HL-60 (cell line): ENCODE measurements at regions not wholly inside any gene's neighbourhood (a gene's known extent, or its start where the extent isn't known, plus 50 kb on each side); places are given as distances from the start of the nearest gene placed in this dataset.
"Not testable (repeated sequence)": the region's sequence is repeated elsewhere in the genome, so short reads cannot be mapped to it uniquely, and the experiment has no call there.

Source experiments
- DNase-seq, 2 experiments: peaks; one replicate each; pipeline ENCODE4 v3.0.0-alpha.2; 2010 to 2020; ENCODE audit warnings: low read depth in 1 of 2, low spot score in 1 of 2
- H3K27ac ChIP-seq: fragments of 250-450 bp; sonication (Bioruptor Pico); replicated peaks from 2 replicates; pipeline ENCODE4 v1.5.1; 2020; ENCODE audit warnings: mild to moderate bottlenecking, moderate library complexity
- H3K27me3 ChIP-seq: fragments of 250-450 bp; sonication (Bioruptor Pico); 2 replicates; pipeline ENCODE4 v1.5.1; 2021; ENCODE audit warnings: mild to moderate bottlenecking, moderate library complexity; ENCODE audit not compliant: insufficient read depth, poor library complexity, severe bottlenecking
- H3K4me3 ChIP-seq: replicated peaks from 2 replicates; pipeline ENCODE4 v1.5.1; 2011; ENCODE audit warnings: mild to moderate bottlenecking, control low read depth, low read length; ENCODE audit not compliant: insufficient read depth
- CTCF ChIP-seq: IDR thresholded peaks from one replicate; pipeline ENCODE4 v1.5.1; 2011; ENCODE audit warnings: low read length, control low read depth, inconsistent platforms; ENCODE audit not compliant: insufficient read depth
- GABPA ChIP-seq: IDR thresholded peaks from 2 replicates; pipeline ENCODE4 v1.6.1; 2012; ENCODE audit warnings: low read depth
- POLR2AphosphoS5 ChIP-seq: IDR thresholded peaks from 2 replicates; pipeline ENCODE4 v1.6.1; 2012; ENCODE audit warnings: low read depth
- SPI1 ChIP-seq: IDR thresholded peaks from 2 replicates; pipeline ENCODE4 v1.6.1; 2012; ENCODE audit warnings: low read depth, mild to moderate bottlenecking, borderline replicate concordance
- TF ChIP-seq, protein P1 (sequence below): IDR thresholded peaks from 2 replicates; pipeline ENCODE4 v1.6.1; 2012; ENCODE audit warnings: low read depth; ENCODE audit not compliant: insufficient replicate concordance

GRCh38 chr2:187655001-187655400, 100.8 kb upstream of the TFPI start:
- H3K4me3 ChIP-seq: no peak overlapping the region
- H3K27ac ChIP-seq: no peak overlapping the region
- peaks cover 2% of the 10 kb centered on the region for H3K27me3 ChIP-seq
- no peak for DNase-seq
- TF ChIP-seq POLR2AphosphoS5: no peak
- no peak for TF ChIP-seq CTCF
- TF ChIP-seq, protein P1, sequence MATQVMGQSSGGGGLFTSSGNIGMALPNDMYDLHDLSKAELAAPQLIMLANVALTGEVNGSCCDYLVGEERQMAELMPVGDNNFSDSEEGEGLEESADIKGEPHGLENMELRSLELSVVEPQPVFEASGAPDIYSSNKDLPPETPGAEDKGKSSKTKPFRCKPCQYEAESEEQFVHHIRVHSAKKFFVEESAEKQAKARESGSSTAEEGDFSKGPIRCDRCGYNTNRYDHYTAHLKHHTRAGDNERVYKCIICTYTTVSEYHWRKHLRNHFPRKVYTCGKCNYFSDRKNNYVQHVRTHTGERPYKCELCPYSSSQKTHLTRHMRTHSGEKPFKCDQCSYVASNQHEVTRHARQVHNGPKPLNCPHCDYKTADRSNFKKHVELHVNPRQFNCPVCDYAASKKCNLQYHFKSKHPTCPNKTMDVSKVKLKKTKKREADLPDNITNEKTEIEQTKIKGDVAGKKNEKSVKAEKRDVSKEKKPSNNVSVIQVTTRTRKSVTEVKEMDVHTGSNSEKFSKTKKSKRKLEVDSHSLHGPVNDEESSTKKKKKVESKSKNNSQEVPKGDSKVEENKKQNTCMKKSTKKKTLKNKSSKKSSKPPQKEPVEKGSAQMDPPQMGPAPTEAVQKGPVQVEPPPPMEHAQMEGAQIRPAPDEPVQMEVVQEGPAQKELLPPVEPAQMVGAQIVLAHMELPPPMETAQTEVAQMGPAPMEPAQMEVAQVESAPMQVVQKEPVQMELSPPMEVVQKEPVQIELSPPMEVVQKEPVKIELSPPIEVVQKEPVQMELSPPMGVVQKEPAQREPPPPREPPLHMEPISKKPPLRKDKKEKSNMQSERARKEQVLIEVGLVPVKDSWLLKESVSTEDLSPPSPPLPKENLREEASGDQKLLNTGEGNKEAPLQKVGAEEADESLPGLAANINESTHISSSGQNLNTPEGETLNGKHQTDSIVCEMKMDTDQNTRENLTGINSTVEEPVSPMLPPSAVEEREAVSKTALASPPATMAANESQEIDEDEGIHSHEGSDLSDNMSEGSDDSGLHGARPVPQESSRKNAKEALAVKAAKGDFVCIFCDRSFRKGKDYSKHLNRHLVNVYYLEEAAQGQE: no peak
- no peak for TF ChIP-seq SPI1
- TF ChIP-seq GABPA: no peak

DNA sequence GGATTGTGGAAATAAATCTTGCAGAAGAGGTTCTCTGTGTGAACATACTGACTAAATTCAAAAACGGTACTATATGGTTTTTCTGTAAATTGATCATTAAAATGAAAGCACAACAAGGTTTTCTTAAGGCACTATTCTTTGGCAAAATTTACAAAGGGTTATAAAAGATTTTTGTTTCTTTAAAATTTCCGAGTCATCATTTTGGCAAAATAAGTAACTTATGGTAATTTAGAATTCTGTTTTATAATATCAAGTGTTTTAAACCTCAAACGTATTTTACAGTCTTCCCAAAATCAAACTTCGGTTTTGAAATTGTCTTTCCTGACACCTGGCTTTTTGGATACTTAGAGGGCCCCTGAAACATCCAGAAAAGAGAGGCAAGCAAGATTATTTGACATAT, 101.9 kb upstream of the TFPI start:
- DNase-seq: no peak
- TF ChIP-seq POLR2AphosphoS5 (no peak), GABPA (no peak)
- Histone ChIP-seq H3K27ac (no peak overlapping the region), H3K4me3 (no peak overlapping the region), H3K27me3 (peaks cover 2% of the 10 kb centered on the region)

DNA sequence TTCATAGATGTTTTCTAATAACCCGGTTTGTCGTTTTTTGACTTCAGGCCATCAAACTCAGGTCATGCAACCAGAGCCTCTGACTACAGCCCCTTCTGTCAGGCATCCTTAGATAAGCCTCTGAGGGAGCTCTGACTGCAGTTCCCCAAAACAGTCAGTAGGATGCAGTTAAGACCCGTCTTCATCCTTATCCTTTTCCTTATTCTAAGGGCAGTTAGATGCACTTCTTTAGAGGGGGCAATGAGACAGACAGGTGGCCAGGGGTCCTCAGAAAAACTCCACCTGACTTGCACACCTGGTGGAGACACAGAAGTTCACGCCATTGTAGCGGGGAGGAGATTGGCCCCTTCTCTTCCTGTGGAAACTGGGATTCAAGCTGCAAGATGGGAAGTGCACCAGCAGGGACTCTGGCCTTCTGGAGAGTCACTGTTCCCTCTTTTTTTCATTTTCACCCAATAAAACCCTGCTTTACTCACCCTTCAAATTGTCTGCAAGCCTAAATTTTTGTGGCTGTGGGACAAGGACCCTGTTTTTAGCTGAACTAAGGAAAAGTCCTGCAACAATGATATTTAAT, 104.8 kb upstream of the TFPI start:
- no peak for TF ChIP-seq GABPA
- 0 out of 2 replicates have a peak, but pooled peaks have one; percentile 33 for TF ChIP-seq SPI1
- H3K4me3 ChIP-seq: no peak overlapping the region
- H3K27ac ChIP-seq: no peak overlapping the region
- H3K27me3 ChIP-seq: peaks cover 2% of the 10 kb centered on the region
- DNase-seq: peak in 1 of 2 experiments; percentile 4

DNA sequence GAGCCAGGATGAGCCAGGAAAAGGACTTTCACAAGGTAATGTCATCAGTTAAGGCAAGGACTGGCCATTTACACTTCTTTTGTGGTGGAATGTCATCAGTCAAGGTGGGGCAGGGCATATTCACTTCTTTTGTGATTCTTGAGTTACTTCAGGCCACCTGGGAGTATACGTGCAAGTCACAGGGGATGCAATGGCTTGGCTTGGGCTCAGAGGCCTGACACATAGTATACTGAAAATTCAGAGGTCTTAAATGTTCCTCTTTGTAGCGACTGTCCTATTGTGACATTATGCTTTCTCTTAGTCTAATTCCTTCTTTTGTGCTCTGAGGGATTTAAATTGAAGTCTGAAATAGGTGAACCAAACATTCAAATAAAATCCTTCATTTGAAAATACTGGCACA, 121.8 kb upstream of the TFPI start:
- DNase-seq, H3K4me3 ChIP-seq, H3K27me3 ChIP-seq, H3K27ac ChIP-seq: not testable (repeated sequence)

- Histone ChIP-seq H3K27me3 (no peaks in the 10 kb centered on the region), H3K27ac (no peak overlapping the region), H3K4me3 (no peak overlapping the region)
- no peak for DNase-seq
- TF ChIP-seq SPI1: no peak
- no peak for TF ChIP-seq GABPA
Observed at GRCh38 chr2:187679454-187679853, 125.2 kb upstream of the TFPI start.

DNA sequence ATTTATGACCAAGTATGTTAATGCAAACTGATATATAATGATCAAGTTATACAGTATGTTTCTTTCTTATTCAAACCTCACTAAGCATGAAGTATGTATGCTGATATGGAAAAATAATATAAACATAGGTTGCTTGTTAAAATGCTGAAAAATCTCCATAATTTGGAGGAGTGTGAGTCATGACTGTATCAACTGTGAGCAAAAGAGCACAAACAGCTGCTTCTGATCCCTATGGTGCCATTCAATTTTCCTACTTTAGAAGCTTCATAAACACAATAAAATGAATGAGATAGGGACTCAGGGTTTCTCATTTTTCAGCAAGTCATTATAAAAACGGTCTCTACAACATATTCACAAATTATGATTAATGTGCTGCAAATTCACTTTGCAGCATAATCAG, 129.9 kb upstream of the TFPI start:
- TF ChIP-seq, protein P1: no peak
- TF ChIP-seq GABPA (no peak), SPI1 (no peak), POLR2AphosphoS5 (no peak), CTCF (no peak)
- DNase-seq: no peak

More for the DNA sequence above, 129.9 kb upstream of the TFPI start:
- no peak overlapping the region for H3K27ac ChIP-seq
- no peaks in the 10 kb centered on the region for H3K27me3 ChIP-seq
- H3K4me3 ChIP-seq: no peak overlapping the region
